HG02885 (cell line): ENCODE measurements at regions not wholly inside any gene's neighbourhood (a gene's known extent, or its start where the extent isn't known, plus 50 kb on each side); places are given as distances from the start of the nearest gene placed in this dataset.

ENCODE experiments used
- ATAC-seq: cut with Tn5 transposase; IDR thresholded peaks from one replicate; pipeline ENCODE4 v1.9.1; 2021; ENCODE audit warnings: mild to moderate bottlenecking; ENCODE audit not compliant: unreplicated experiment, poor library complexity

GRCh38 chr17:14699574-14700185, 398.8 kb downstream of the HS3ST3B1 start:
- no peak for ATAC-seq

GRCh38 chr17:14693382-14693781, 392.5 kb downstream of the HS3ST3B1 start:
- ATAC-seq: no peak

GRCh38 chr17:14690704-14691103, 389.8 kb downstream of the HS3ST3B1 start:
- ATAC-seq: no peak

GRCh38 chr17:14688134-14688533, 387.3 kb downstream of the HS3ST3B1 start:
- no peak for ATAC-seq

- no peak for ATAC-seq
Observed at GRCh38 chr17:14672830-14673229, 371.9 kb downstream of the HS3ST3B1 start.

GRCh38 chr17:14670861-14671260, 370.0 kb downstream of the HS3ST3B1 start:
- ATAC-seq: no peak

GRCh38 chr17:14664511-14664910, 363.6 kb downstream of the HS3ST3B1 start:
- no peak for ATAC-seq

- no peak for ATAC-seq
Observed at GRCh38 chr17:14641117-14641516, 340.2 kb downstream of the HS3ST3B1 start.

GRCh38 chr17:14637260-14637659, 336.4 kb downstream of the HS3ST3B1 start:
- ATAC-seq: no peak

- no peak for ATAC-seq
Observed at GRCh38 chr17:14630621-14631020, 329.7 kb downstream of the HS3ST3B1 start.

GRCh38 chr17:14630046-14630445, 329.2 kb downstream of the HS3ST3B1 start:
- ATAC-seq: no peak

- no peak for ATAC-seq
Observed at GRCh38 chr17:14622615-14623101, 321.8 kb downstream of the HS3ST3B1 start.

GRCh38 chr17:14621826-14622614, 321.1 kb downstream of the HS3ST3B1 start:
- ATAC-seq: no peak

GRCh38 chr17:14619821-14620220, 318.9 kb downstream of the HS3ST3B1 start:
- ATAC-seq: no peak

GRCh38 chr17:14616528-14616927, 315.6 kb downstream of the HS3ST3B1 start:
- ATAC-seq: no peak

- no peak for ATAC-seq
Observed at GRCh38 chr17:14605267-14605599, 304.4 kb downstream of the HS3ST3B1 start.

GRCh38 chr17:14604591-14605266, 303.8 kb downstream of the HS3ST3B1 start:
- no peak for ATAC-seq

- ATAC-seq: no peak
Observed at GRCh38 chr17:14596224-14596623, 295.3 kb downstream of the HS3ST3B1 start.

GRCh38 chr17:14595656-14596055, 294.8 kb downstream of the HS3ST3B1 start:
- ATAC-seq: no peak

GRCh38 chr17:14594690-14595089, 293.8 kb downstream of the HS3ST3B1 start:
- ATAC-seq: no peak

GRCh38 chr17:14593956-14594355, 293.1 kb downstream of the HS3ST3B1 start:
- no peak for ATAC-seq
